Hypothalamus (tissue), 51 donors: ENCODE measurements at regions not wholly inside any gene's neighbourhood (a gene's known extent, or its start where the extent isn't known, plus 50 kb on each side); places are given as distances from the start of the nearest gene placed in this dataset.

Experiments
- DNase-seq, 51 donors: peaks; one replicate each; lab custom pipeline; 2025; lab: John Stamatoyannopoulos, UW

GRCh38 chr2:71800851-71801250, 346.8 kb downstream of the CYP26B1 start:
- DNase-seq = no peak

DNA sequence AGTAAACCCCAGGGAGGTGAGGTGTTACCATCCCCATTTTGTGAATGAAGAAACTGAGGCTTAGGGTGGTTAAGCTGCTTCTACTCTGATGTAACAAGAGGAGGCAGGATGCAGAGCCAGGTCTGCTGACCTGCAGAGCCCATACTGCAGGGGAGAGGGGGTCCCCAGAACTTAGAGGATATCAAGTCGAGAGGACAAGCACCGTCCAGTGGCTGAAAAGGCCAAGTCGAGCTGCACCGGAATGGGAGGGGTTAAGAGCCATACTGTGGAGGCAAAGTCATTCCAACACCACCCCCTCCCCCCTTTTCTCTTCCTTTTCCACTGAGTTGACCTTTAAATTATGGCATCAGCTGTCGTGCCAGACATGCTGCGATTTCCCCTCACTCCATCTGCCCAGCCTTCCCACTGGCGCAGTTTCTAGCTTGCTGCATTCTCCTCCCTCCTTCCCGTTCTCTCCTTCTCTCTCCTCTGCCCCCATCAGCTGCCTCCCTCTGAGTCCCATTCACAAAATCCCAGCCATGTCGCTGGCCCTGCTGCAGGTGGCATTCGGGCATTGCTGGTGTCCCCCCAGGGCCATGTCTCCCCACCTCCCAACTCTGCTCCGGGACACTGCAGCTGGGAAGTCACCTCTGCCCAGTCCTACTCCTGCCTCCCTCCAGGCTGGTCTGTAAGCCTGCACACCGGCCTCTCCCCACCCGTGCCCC, 346.9 kb downstream of the DYSF start:
- DNase-seq = no peak

DNA sequence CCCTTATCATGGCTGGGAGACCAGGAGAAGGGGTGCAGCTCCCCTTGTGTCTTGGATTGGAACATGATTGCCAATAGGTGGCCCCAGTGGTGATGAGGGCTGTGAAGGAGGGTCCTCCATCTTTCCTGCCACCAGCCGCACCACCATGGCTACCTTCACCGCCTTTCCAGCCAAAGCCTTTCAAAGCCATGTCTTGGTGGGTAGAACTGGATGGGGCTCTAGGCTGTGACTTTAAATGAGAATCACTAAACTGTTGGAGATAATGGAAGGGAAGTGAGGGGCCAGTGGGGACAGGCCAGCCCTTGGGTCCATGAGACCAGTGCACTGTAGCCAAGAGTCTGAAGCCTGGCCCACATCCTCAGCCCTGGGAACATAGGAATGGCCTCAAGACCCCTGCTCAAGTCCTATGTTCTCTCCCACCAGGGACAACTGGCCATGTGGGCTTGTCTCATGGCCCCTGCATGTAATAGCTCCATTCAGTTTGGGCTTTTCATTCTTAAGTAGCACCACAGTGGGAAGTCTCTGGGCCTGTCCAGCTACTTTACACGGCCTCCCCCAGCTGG, 345.7 kb downstream of the DYSF start:
- DNase-seq = no peak

DNA sequence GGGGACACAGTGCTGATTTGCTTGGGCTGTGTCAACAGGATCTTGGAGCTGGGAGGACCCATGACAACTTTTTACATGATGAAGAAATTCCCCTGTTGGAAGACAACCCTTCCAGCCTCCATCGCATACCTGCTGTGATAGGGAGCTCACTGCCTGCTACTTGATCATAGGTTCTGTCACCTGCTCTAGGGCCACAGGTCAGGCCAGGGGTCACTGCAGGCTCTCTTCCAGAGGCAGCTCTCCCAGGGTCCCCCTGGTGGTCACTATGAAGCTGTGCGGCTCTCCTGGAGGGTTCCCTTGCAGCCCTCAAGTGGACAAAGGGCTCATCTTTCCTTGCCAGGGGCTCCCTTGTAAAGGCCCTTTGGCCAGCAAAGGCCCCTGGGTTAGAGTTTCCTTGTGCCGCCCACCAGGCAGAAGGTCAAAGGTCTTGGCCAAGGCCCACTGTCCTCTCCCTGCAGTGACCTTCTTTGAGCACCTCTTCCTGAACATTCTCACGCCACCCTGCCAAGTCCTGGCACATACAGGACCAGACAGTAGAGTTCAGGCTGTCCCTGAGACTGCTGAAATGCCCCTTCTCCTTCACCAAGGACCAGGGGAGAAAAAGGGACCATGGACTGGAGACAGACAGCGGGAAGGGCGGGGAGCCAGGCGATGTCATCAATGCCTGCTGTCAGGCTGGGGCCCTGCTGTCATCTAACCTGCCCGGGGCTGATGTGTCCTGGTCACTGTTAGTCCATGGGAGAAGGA, 345.1 kb downstream of the DYSF start:
- DNase-seq = peak in 16 of 51 donors; percentile 1 to 38 (median 8)

- DNase-seq = no peak
Measured at GRCh38 chr2:71797035-71797810, 343.9 kb downstream of the DYSF start.

DNA sequence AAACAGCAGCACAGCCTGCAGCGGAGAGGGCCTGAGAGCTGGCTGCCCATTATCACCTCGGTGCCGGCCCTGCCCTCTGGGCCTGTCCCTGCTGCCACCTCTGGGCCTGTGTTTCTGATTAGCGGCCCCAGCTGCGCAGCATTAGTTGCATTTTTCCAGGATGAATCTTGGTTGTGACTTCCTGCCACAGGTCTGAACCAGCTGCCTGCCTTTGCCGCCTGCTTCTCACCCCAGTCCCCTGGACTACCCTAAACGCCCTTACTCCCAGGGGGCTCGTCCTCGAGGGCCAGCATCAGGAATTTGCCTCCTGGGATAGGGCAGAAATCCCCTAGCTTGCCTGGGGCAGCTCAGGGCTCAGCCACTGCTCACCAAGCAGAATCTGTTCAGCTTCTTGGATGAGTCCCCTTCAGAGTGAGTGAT, 342.8 kb downstream of the DYSF start:
- no peak for DNase-seq

GRCh38 chr2:71795486-71795885, 342.1 kb downstream of the DYSF start:
- DNase-seq = no peak

DNA sequence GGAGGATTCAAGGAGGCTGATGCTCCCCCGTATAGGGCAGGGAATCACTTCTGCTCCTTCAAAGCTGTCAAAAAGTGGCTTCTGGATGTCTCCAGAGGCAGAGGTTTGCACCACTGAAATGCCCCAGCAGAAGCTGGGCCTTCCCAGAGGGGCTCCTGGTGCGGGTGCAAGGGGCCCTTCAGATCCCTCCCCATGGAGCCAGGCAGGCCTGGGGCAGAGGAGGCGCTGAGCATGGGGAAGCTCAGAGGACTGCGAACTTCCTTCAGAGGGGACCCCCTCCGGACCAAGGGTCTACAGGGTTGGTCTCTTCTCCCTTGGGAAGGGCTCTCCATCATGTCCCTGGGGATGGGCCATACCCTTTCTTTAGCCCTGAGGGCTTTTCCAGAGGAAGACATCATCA, 341.2 kb downstream of the DYSF start:
- DNase-seq = no peak

DNA sequence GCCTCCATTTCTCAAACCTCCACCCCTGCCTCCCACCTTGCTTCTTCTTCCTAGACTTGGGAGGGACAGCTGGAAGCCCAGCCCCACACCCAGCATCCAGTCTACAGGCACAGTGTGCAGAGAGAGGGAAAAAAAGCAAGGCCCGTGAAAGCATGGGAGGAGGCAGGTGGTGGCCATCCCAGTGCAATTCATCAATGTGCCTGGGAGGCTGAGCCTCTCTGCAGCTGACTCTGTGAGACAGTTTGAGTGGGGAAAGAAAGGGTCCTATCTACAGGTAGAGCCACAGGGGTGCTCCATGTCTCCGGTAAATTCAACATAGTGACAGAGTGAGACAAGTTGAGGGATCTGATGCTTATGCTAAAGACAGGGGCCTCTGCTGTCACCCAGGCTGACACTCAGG, 340.6 kb downstream of the DYSF start:
- DNase-seq = no peak

DNA sequence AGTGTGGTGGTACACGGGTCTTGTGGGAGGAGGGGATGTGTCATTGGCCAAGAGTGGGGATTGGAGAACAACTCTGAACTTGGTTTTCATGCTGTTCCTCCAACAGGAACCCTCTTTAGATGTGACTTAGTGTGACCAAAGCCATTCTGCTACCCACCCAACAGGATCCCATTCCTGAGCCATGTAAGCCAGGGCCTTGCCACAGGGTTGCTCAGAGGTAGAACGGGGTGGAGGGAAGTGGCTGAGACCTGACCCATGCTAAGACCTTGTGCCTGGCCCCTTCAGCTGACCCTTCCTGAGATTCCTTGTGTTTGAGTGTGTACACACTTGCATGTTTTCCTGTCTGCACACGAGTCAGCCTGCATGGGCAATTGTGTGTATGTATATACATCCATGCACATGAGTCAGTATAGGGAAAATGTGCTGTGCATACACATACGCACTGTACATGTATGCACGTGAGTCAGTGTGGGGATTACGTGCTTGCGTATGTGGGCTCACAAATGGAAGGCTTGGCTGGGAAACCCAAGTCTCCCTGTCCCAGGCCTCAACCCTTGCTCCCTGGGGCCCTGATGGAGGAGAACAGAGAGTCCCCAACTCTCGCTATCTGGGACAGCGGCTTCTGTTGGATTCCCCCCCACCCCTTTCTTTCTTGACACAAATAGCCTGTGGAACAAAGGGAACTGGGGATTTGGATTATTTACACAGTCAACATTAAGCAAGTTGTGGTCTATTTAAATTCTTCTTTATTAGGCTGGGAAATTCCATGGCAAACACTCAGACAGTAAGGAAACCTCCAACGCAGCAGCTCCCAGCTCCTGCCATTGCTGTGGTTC, 339.8 kb downstream of the DYSF start:
- DNase-seq = no peak

GRCh38 chr2:71791501-71792135, 338.3 kb downstream of the DYSF start:
- DNase-seq = no peak

- no peak for DNase-seq
Measured at GRCh38 chr2:71791061-71791450, 337.7 kb downstream of the DYSF start.

- no peak for DNase-seq
Measured at GRCh38 chr2:71790226-71791060, 337.1 kb downstream of the DYSF start.

DNA sequence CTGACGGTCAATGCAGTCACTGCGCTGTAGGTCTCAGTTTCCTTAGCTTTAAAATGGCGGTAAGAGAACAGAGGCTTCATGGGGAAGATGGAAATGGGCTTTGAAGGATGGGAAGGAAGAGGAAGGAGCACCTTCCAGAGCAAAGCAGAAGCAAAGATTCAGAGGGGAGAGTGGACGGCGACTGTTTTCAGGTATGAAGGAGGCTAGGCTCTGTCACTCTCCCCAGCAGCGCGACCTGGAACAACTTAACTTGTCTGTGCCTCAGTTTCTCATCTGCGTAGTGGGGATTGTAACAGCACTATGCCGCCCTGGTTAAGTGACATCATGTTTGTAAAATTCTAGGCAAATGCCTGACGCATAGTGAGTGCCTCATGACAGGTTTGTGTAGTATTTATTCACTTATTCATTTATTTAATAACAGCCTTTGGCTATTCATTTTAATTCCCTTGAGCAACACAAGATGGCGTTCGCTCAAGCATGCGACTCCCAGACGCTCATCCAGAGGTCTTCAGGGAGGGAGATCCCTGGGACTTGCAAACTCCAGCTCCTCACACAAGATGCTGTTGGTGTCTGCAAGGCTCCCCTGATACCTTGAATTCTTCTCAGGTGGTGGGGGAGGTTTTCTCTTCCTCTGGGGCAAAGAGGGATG, 336.3 kb downstream of the DYSF start:
- no peak for DNase-seq

GRCh38 chr2:71788601-71789240, 335.4 kb downstream of the DYSF start:
- no peak for DNase-seq

DNA sequence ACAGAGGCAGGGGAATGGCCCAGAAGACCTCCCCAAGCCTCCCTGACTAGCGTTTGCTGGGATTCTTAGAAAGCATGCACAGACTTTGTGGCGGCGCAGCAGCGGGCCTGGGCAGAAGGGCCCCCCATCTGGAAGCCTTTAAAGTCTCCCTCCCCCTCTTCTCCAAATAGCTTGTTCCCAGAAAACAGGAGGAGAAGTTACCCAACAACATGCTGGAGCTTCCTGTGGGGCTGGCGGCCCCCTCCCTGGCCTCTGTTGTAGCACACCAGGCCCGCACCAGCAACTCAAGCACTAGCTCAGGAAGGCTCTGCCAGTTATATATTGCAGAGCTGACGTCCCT, 334.8 kb downstream of the DYSF start:
- no peak for DNase-seq

DNA sequence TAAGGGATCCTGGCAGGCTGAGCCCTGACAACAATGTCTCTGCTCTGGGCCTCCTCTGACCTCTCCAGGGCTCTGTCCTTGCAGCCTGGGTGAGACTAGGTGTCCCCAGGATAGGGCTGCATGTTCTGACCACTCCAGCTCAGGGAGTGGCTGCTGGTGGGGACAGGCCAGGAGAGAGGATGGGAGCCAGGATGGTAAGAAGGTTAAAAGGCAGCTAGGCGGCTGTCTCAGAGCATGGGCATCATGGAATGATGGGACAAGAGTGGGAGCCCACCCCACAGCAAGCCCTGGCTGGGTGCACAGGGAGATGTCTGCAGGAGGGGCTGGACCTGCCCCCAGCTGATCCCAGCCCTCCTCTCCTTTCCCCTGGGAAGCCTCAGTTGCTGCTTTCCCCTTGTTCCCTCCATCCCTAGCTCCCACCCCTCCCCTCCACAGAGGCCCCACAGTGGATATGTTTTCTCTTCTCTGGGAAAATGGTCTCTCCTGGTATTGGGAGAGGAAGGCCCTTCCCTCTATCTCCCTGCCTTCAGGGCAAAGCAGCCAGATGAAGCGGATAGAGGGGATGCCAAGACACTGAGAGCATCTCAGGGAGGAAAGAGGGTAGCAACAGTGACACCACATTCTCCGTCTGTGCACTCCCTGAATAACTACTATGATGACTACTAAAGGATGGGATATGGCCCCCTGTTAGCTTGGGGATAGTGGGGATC, 334.3 kb downstream of the DYSF start:
- no peak for DNase-seq

DNA sequence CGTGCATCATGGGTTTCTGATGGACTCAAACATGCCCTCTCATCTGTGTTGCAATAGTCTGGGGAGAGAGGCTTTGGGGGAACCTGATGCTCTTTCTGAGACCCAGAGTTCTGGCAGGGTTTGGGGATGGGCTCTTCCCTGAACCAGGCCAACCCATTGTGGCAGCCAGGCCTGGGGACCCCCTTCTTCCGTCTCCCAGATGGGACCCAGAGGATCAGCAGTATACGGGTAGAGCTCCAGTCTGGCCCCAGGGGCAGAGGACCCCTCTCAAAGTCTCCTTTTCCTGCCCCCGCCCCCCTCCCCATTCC, 333.7 kb downstream of the DYSF start:
- no peak for DNase-seq
